Lower lobe of right lung (tissue), 2 donors: ENCODE measurements at regions not wholly inside any gene's neighbourhood (a gene's known extent, or its start where the extent isn't known, plus 50 kb on each side); places are given as distances from the start of the nearest gene placed in this dataset.

Experiments
- ATAC-seq, 2 donors: fragments of 200-7000 bp; cut with Tn5 transposase; one replicate each; pipeline ENCODE4 v1.9.1; 2020 to 2022; ENCODE audit warnings: mild to moderate bottlenecking in 2 of 2, moderate library complexity in 2 of 2
- DNase-seq: peaks from one replicate; pipeline ENCODE4 v3.0.0-alpha.2; 2020
- H3K27ac ChIP-seq: fragments of 200-600 bp; one replicate; pipeline ENCODE4 v1.8.0; 2022
- H3K27me3 ChIP-seq: fragments of 200-600 bp; one replicate; pipeline ENCODE4 v1.8.0; 2022; ENCODE audit warnings: low read depth
- H3K36me3 ChIP-seq: fragments of 200-600 bp; one replicate; pipeline ENCODE4 v1.8.0; 2022; ENCODE audit warnings: mild to moderate bottlenecking
- H3K4me1 ChIP-seq: fragments of 200-600 bp; one replicate; pipeline ENCODE4 v1.8.0; 2022
- H3K4me3 ChIP-seq: fragments of 200-600 bp; one replicate; pipeline ENCODE4 v1.8.0; 2022; ENCODE audit warnings: mild to moderate bottlenecking
- H3K9me3 ChIP-seq: fragments of 200-600 bp; one replicate; pipeline ENCODE4 v1.8.0; 2022
- CTCF ChIP-seq: fragments of 200-600 bp; IDR thresholded peaks from one replicate; pipeline ENCODE4 v1.8.0; 2022; ENCODE audit warnings: antibody characterized with exemption, mild to moderate bottlenecking
- intact Hi-C: fragments of 100-400 bp; cut with DNase I; formaldehyde crosslinking; loops from one replicate; pipeline ENCODE4 v1.11.0; 2022
- donor health status: DM: no; HTN: yes; CAD: no; lungs with severe emphysema.

DNA sequence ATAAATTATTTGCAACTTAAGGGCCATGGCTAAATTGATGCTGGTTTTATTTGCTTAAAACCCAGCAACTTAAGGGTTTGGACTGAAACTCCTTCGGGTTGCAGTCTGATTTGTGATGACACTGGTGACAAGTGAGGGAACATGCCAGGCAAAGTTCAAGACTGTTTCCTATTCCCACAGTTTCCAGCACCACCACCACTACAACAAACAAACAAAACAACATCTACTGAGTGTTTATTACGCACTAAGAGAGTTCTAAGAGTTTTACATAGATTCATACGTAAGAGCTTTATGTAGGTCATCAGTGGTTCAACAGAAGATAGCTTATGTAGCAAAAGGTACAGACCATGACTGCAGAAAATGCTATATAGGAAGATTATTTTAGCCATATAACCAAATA is 1582.1 kb downstream of the BRINP3 start:
- intact Hi-C loops: no loop called here
- H3K4me3 ChIP-seq: no peak overlapping the region
- DNase-seq (no peak), ATAC-seq (no peak)
- H3K4me1 ChIP-seq: no peaks in the 10 kb centered on the region
- no peak for TF ChIP-seq CTCF
- H3K27ac ChIP-seq: no peak overlapping the region
- H3K36me3 ChIP-seq: no peaks in the 10 kb centered on the region
- no peaks in the 10 kb centered on the region for H3K9me3 ChIP-seq
- H3K27me3 ChIP-seq: no peaks in the 10 kb centered on the region

DNA sequence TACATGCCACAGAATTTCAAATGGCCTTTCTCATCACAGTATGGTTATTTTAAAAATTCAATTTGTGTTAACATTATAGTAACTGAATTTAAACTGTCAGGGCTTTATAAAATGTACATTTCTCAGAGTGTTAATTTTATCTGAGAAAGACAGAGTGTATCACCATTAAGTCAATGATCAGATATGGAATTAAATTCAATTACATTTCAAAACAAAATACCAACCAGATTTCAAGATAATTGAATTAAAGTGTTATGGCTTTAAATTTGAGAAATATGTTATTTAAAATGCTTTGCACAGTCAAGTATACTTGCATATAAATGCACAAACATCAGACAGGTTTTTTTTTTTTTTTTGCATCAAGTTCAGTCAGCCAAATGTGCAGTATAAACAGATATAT is 1574.4 kb downstream of the BRINP3 start:
- intact Hi-C loops: no loop called here
- TF ChIP-seq CTCF: no peak
- Histone ChIP-seq H3K27me3 (no peaks in the 10 kb centered on the region), H3K27ac (no peak overlapping the region), H3K9me3 (no peaks in the 10 kb centered on the region), H3K4me3 (no peak overlapping the region), H3K36me3 (no peaks in the 10 kb centered on the region), H3K4me1 (no peaks in the 10 kb centered on the region)
- ATAC-seq (no peak), DNase-seq (no peak)

GRCh38 chr1:188904201-188904600 is 1573.5 kb downstream of the BRINP3 start:
- no peaks in the 10 kb centered on the region for H3K4me1 ChIP-seq
- DNase-seq: no peak
- no peaks in the 10 kb centered on the region for H3K27me3 ChIP-seq
- no peaks in the 10 kb centered on the region for H3K9me3 ChIP-seq
- H3K27ac ChIP-seq: no peak overlapping the region
- intact Hi-C loops: no loop called here
- no peak overlapping the region for H3K4me3 ChIP-seq
- TF ChIP-seq CTCF: no peak
- H3K36me3 ChIP-seq: no peaks in the 10 kb centered on the region
- no peak for ATAC-seq

DNA sequence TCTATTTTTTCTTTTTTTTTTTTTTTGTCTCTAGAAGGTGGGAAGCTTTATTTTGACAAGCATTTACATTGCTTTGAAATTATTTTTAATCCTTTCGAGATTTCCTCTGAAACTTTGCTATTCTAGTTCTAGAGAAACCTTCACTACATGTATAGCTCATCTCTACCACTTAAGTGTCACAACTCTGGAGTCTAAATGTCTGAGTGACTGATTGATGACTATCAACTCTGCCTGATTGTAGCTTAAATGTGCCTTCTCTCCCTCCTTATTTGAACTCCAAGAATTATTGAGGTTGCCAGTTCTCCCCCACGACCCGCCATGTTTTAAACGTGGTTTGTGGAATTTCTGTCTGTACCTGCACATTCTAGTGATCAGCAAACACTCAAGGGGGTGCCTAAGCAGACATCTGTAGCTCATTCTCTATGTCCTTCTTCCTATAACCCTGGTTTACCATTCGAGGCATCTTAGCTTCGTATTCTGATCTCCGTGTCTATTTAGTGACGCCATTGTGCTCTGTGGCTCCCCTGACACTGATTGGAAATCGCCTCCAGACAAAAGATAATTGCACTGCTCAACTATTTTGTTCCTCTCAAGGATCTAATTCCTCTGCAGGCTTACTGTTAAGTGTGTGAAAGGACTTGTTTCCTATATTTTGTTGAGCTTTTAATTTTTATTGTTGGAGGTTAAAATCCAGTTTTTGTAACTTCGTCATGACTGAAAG is 1570.6 kb downstream of the BRINP3 start:
- Histone ChIP-seq H3K9me3 (no peaks in the 10 kb centered on the region), H3K4me3 (no peak overlapping the region), H3K27me3 (no peaks in the 10 kb centered on the region), H3K4me1 (no peaks in the 10 kb centered on the region), H3K27ac (no peak overlapping the region), H3K36me3 (no peaks in the 10 kb centered on the region)
- intact Hi-C loops: no loop called here
- ATAC-seq (no peak), DNase-seq (no peak)
- no peak for TF ChIP-seq CTCF

GRCh38 chr1:188930382-188930781 is 1547.3 kb downstream of the BRINP3 start:
- DNase-seq: no peak
- Histone ChIP-seq H3K9me3 (no peaks in the 10 kb centered on the region), H3K27ac (no peak overlapping the region), H3K4me3 (no peak overlapping the region), H3K4me1 (no peaks in the 10 kb centered on the region), H3K27me3 (no peaks in the 10 kb centered on the region), H3K36me3 (no peaks in the 10 kb centered on the region)
- intact Hi-C loops: no loop called here
- no peak for TF ChIP-seq CTCF
- ATAC-seq: no peak
